GM10266 (cell line): ENCODE measurements at regions not wholly inside any gene's neighbourhood (a gene's known extent, or its start where the extent isn't known, plus 50 kb on each side); places are given as distances from the start of the nearest gene placed in this dataset.
"Not testable (repeated sequence)": the region's sequence is repeated elsewhere in the genome, so short reads cannot be mapped to it uniquely, and the experiment has no call there.

Source experiments
- DNase-seq: peaks from one replicate; pipeline ENCODE4 v3.0.0; 2012; ENCODE audit errors: extremely low spot score
- CTCF ChIP-seq: IDR thresholded peaks from 2 replicates; pipeline ENCODE4 v1.5.1; 2012; ENCODE audit warnings: mild to moderate bottlenecking, low read depth; ENCODE audit not compliant: control insufficient read depth, insufficient read depth; ENCODE audit errors: missing control alignments

GRCh38 chr2:154507186-154507585, 191.3 kb upstream of the KCNJ3 start:
- DNase-seq = no peak
- TF ChIP-seq CTCF = no peak

- DNase-seq = no peak
- no peak for TF ChIP-seq CTCF
Measured at GRCh38 chr2:154518872-154519271, 179.6 kb upstream of the KCNJ3 start.

GRCh38 chr2:154520951-154521350, 177.5 kb upstream of the KCNJ3 start:
- not testable (repeated sequence) for DNase-seq

GRCh38 chr2:154526234-154526633, 172.3 kb upstream of the KCNJ3 start:
- no peak for DNase-seq
- no peak for TF ChIP-seq CTCF

GRCh38 chr2:154527962-154528361, 170.5 kb upstream of the KCNJ3 start:
- no peak for TF ChIP-seq CTCF
- no peak for DNase-seq

GRCh38 chr2:154532004-154532403, 166.5 kb upstream of the KCNJ3 start:
- TF ChIP-seq CTCF = no peak
- DNase-seq = no peak

GRCh38 chr2:154532763-154533162, 165.7 kb upstream of the KCNJ3 start:
- no peak for TF ChIP-seq CTCF
- DNase-seq = no peak

GRCh38 chr2:154533300-154533940, 165.1 kb upstream of the KCNJ3 start:
- DNase-seq = no peak

More at GRCh38 chr2:154533300-154533940, 165.1 kb upstream of the KCNJ3 start:
- TF ChIP-seq CTCF = no peak
